SK-N-SH (cell line): ENCODE measurements at regions not wholly inside any gene's neighbourhood (a gene's known extent, or its start where the extent isn't known, plus 50 kb on each side); places are given as distances from the start of the nearest gene placed in this dataset.

Experiments
- CTCF ChIA-PET: fragments of 300-600, 350-600 bp; formaldehyde crosslinking; extraction: SDS; loops from one replicate; lab custom pipeline; 2021; lab: Yijun Ruan, JAX
- POLR2A ChIA-PET: fragments of 350-600 bp; sonication (Branson Sonifier 250); formaldehyde crosslinking; extraction: SDS; loops from one replicate; lab custom pipeline; 2020; ENCODE audit warnings: antibody characterized with exemption, inconsistent platforms; lab: Yijun Ruan, JAX
- DNase-seq: peaks from one replicate; pipeline ENCODE4 v3.0.0; 2012
- H2AFZ ChIP-seq: fragments of 200-600 bp; sonication (generic); 2 replicates; pipeline ENCODE4 v1.8.1; 2016; ENCODE audit warnings: antibody characterized with exemption, mild to moderate bottlenecking, low read depth
- H3F3A ChIP-seq: fragments of 200-600 bp; sonication (generic); replicated peaks from 2 replicates; pipeline ENCODE3; 2016; ENCODE audit warnings: antibody characterized with exemption, mild to moderate bottlenecking; ENCODE audit not compliant: insufficient read depth
- H3K27ac ChIP-seq, 2 experiments: fragments of 200-500 bp in 1 of 2; fragments of 200-600 bp in 1 of 2; sonication (Bioruptor generic) in 1 of 2; sonication (generic), shearing (Covaris generic) in 1 of 2; 2 replicates each; pipeline versions ENCODE4 v1.5.1 to v1.6.1; 2014 to 2016; ENCODE audit warnings: low read depth in 2 of 2, inconsistent platforms in 1 of 2, low read length in 1 of 2, mild to moderate bottlenecking in 1 of 2, mixed read lengths in 1 of 2
- H3K27me3 ChIP-seq: fragments of 200-600 bp; sonication (generic), shearing (Covaris generic); 2 replicates; pipeline ENCODE4 v1.6.1; 2016; ENCODE audit warnings: mixed run types; ENCODE audit not compliant: insufficient read depth
- H3K36me3 ChIP-seq, 2 experiments: fragments of 200-500 bp in 1 of 2; fragments of 200-600 bp in 1 of 2; sonication (Bioruptor generic) in 1 of 2; sonication (generic) in 1 of 2; replicated peaks in 1 of 2; 2 replicates each; pipeline versions ENCODE3 to v1.5.1; 2014 to 2016; ENCODE audit warnings: low read length in 1 of 2, mild to moderate bottlenecking in 1 of 2; ENCODE audit not compliant: insufficient read depth in 2 of 2, control insufficient read depth in 1 of 2
- H3K4me1 ChIP-seq, 2 experiments: fragments of 200-500 bp in 1 of 2; fragments of 200-600 bp in 1 of 2; sonication (Bioruptor generic) in 1 of 2; sonication (generic), shearing (Covaris generic) in 1 of 2; 2 replicates each; pipeline versions ENCODE4 v1.5.1 to v1.6.1; 2014 to 2016; ENCODE audit warnings: low read depth in 1 of 2, low read length in 1 of 2, mixed run types in 1 of 2; ENCODE audit not compliant: insufficient read depth in 2 of 2, control insufficient read depth in 1 of 2
- H3K4me2 ChIP-seq: fragments of 200-600 bp; sonication (generic), shearing (Covaris generic); 2 replicates; pipeline ENCODE4 v1.6.1; 2017; ENCODE audit warnings: mixed run types
- H3K4me3 ChIP-seq, 2 experiments: fragments of 200-500 bp in 1 of 2; fragments of 200-600 bp in 1 of 2; sonication (Bioruptor generic) in 1 of 2; sonication (generic), shearing (Covaris generic) in 1 of 2; 2 replicates each; pipeline versions ENCODE4 v1.5.1 to v1.8.1; 2014 to 2016; ENCODE audit warnings: low read depth in 2 of 2, inconsistent platforms in 1 of 2, low read length in 1 of 2, mild to moderate bottlenecking in 1 of 2, mixed read lengths in 1 of 2, moderate library complexity in 1 of 2
- H3K79me2 ChIP-seq: fragments of 200-600 bp; sonication (generic); 2 replicates; pipeline ENCODE4 v1.8.1; 2017; ENCODE audit warnings: mild to moderate bottlenecking; ENCODE audit not compliant: insufficient read depth
- H3K9ac ChIP-seq: fragments of 200-600 bp; sonication (generic); 2 replicates; pipeline ENCODE4 v1.6.1; 2017; ENCODE audit warnings: mixed run types
- H3K9me2 ChIP-seq: fragments of 200-600 bp; sonication (generic); 2 replicates; pipeline ENCODE4 v1.6.1; 2017; ENCODE audit warnings: mixed run types
- H3K9me3 ChIP-seq: fragments of 200-600 bp; sonication (generic); 2 replicates; pipeline ENCODE4 v1.6.1; 2017; ENCODE audit warnings: mixed run types, mild to moderate bottlenecking, moderate library complexity
- H4K20me1 ChIP-seq: fragments of 200-600 bp; sonication (generic); 2 replicates; pipeline ENCODE4 v1.6.1; 2017; ENCODE audit warnings: mild to moderate bottlenecking, mixed run types; ENCODE audit not compliant: insufficient read depth
- CHD2 ChIP-seq: fragments of 150-350 bp; IDR thresholded peaks from 2 replicates; pipeline ENCODE4 v1.6.1; 2018; ENCODE audit warnings: low read length; ENCODE audit not compliant: partially characterized antibody
- CTCF ChIP-seq: fragments of 200-600 bp; sonication (generic); IDR thresholded peaks from 2 replicates; pipeline ENCODE4 v1.6.1; 2017; ENCODE audit warnings: antibody characterized with exemption, mild to moderate bottlenecking, moderate library complexity
- ELF1 ChIP-seq: IDR thresholded peaks from 2 replicates; pipeline ENCODE4 v1.4.0; 2012
- EP300 ChIP-seq, 2 experiments: IDR thresholded peaks; 2 replicates each; pipeline versions ENCODE4 v1.4.0 to v1.6.1; 2012; ENCODE audit warnings: borderline replicate concordance in 1 of 2, low read depth in 1 of 2, low read length in 1 of 2
- EZH2phosphoT487 ChIP-seq: fragments of 200-600 bp; sonication (generic); IDR thresholded peaks from 2 replicates; pipeline ENCODE4 v1.6.1; 2017; ENCODE audit warnings: low read depth, mixed run types, mild to moderate bottlenecking, antibody characterized with exemption, moderate library complexity, borderline replicate concordance
- FOSL2 ChIP-seq: IDR thresholded peaks from 2 replicates; pipeline ENCODE4 v1.4.0; 2012; ENCODE audit warnings: low read depth, mild to moderate bottlenecking, moderate library complexity, borderline replicate concordance
- FOXJ3 ChIP-seq: sonication (generic); formaldehyde crosslinking; IDR thresholded peaks from 2 replicates; pipeline ENCODE4 v1.5.1; 2020; ENCODE audit warnings: mild to moderate bottlenecking, missing genetic modification reagents
- FOXM1 ChIP-seq: IDR thresholded peaks from 2 replicates; pipeline ENCODE4 v1.4.0; 2012; ENCODE audit warnings: low read depth, mild to moderate bottlenecking
- IRF3 ChIP-seq: fragments of 150-350 bp; IDR thresholded peaks from 2 replicates; pipeline ENCODE4 v1.6.1; 2016; ENCODE audit warnings: mild to moderate bottlenecking, low read depth, low read length
- JUND ChIP-seq: IDR thresholded peaks from 2 replicates; pipeline ENCODE4 v1.4.0; 2012
- MEF2A ChIP-seq: IDR thresholded peaks from 2 replicates; pipeline ENCODE4 v1.4.0; 2012; ENCODE audit warnings: low read depth, borderline replicate concordance
- RAD21 ChIP-seq: IDR thresholded peaks from 2 replicates; pipeline ENCODE4 v1.6.1; 2012; ENCODE audit warnings: mild to moderate bottlenecking, low read length
- RCOR1 ChIP-seq: fragments of 150-350 bp; IDR thresholded peaks from 2 replicates; pipeline ENCODE4 v1.6.1; 2017; ENCODE audit warnings: antibody characterized with exemption, low read length
- SIN3A ChIP-seq: IDR thresholded peaks from 2 replicates; pipeline ENCODE4 v1.6.1; 2012; ENCODE audit warnings: low read depth, mild to moderate bottlenecking, low read length, moderate library complexity, borderline replicate concordance
- TEAD4 ChIP-seq: IDR thresholded peaks from 2 replicates; pipeline ENCODE4 v1.4.0; 2012; ENCODE audit warnings: mild to moderate bottlenecking, borderline replicate concordance; ENCODE audit not compliant: insufficient read depth
- WGBS: methylation state at CpG from one replicate; pipeline ENCODE4 v1.1.6; 2017; ENCODE audit warnings: low lambda C conversion rate; 5-methylcytosine and 5-hydroxymethylcytosine counted together
- TF ChIP-seq, protein P1 (sequence below): IDR thresholded peaks from 2 replicates; pipeline ENCODE4 v1.6.1; 2012; ENCODE audit warnings: mild to moderate bottlenecking, low read depth, low read length, moderate library complexity
- TF ChIP-seq, protein P2 (sequence below): fragments of 150-350 bp; IDR thresholded peaks from 2 replicates; pipeline ENCODE4 v1.6.1; 2017; ENCODE audit warnings: antibody characterized with exemption, low read length, low read depth, borderline replicate concordance

GRCh38 chr13:106246242-106246641 is 289.2 kb downstream of the EFNB2 start:
- POLR2A ChIA-PET, result no interaction called here
- H2AFZ ChIP-seq, result no peak overlapping the region
- no peak overlapping the region for H3K27ac ChIP-seq
- H3K4me2 ChIP-seq, result no peak overlapping the region
- H3K27me3 ChIP-seq, result no peaks in the 10 kb centered on the region
- 100% methylated on average over 3 of the region's 3 CpGs for WGBS
- H3K9ac ChIP-seq, result no peak overlapping the region
- H3K4me3 ChIP-seq, result no peak overlapping the region
- no peaks in the 10 kb centered on the region for H3F3A ChIP-seq
- no peaks in the 10 kb centered on the region for H3K4me1 ChIP-seq
- H3K36me3 ChIP-seq, result no peaks in the 10 kb centered on the region
- H3K9me2 ChIP-seq, result no peaks in the 10 kb centered on the region
- no peak for DNase-seq
- no peaks in the 10 kb centered on the region for H4K20me1 ChIP-seq
- no peaks in the 10 kb centered on the region for H3K9me3 ChIP-seq
- H3K79me2 ChIP-seq, result no peaks in the 10 kb centered on the region
- CTCF ChIA-PET, result no interaction called here
- TF ChIP-seq ELF1, result no peak
- TF ChIP-seq TEAD4, result no peak
- TF ChIP-seq IRF3, result no peak
- TF ChIP-seq MEF2A, result no peak
- no peak for TF ChIP-seq SIN3A
- no peak for TF ChIP-seq CHD2

DNA sequence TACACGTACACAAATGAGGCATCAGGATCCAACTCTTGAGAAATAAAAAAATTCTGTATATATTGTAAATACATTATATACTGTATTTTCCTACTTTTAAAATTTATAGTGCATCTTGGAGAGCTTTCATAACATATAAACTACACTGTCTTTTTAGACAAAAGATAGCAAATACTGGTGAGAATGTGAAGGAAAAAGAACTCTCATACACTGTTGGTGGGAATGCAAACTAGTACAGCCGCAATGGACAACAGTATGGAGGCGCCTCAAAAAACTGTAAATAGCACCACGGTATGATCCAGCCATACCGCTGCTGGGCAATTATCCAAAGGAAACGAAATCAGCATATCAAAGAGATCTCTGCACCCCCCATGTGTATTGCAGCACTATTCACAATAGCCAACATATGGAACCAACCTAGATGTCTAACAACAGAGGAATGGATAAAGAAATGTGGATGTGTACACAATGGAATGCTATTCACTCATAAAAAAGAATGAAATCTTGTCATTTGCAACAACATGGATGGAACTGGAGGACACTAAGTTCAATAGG is 292.4 kb downstream of the EFNB2 start:
- ChIA-PET CTCF (no interaction called here), POLR2A (no interaction called here)
- H3K27ac ChIP-seq, result no peak overlapping the region
- TF ChIP-seq CTCF, result no peak
- no peak for TF ChIP-seq JUND
- no peak for TF ChIP-seq ELF1
- no peak for TF ChIP-seq EP300 (IDR thresholded peaks at IDR 0.05; ENCODE audit: borderline replicate concordance in 1 of 2, low read depth in 1 of 2, low read length in 1 of 2)
- no peak for TF ChIP-seq RCOR1
- TF ChIP-seq FOXM1, result no peak
- no peak for TF ChIP-seq FOSL2
- TF ChIP-seq TEAD4, result no peak
- no peak for TF ChIP-seq EZH2phosphoT487
- TF ChIP-seq FOXJ3 (CRISPR knock-in tag), result no peak
- TF ChIP-seq, protein P1, sequence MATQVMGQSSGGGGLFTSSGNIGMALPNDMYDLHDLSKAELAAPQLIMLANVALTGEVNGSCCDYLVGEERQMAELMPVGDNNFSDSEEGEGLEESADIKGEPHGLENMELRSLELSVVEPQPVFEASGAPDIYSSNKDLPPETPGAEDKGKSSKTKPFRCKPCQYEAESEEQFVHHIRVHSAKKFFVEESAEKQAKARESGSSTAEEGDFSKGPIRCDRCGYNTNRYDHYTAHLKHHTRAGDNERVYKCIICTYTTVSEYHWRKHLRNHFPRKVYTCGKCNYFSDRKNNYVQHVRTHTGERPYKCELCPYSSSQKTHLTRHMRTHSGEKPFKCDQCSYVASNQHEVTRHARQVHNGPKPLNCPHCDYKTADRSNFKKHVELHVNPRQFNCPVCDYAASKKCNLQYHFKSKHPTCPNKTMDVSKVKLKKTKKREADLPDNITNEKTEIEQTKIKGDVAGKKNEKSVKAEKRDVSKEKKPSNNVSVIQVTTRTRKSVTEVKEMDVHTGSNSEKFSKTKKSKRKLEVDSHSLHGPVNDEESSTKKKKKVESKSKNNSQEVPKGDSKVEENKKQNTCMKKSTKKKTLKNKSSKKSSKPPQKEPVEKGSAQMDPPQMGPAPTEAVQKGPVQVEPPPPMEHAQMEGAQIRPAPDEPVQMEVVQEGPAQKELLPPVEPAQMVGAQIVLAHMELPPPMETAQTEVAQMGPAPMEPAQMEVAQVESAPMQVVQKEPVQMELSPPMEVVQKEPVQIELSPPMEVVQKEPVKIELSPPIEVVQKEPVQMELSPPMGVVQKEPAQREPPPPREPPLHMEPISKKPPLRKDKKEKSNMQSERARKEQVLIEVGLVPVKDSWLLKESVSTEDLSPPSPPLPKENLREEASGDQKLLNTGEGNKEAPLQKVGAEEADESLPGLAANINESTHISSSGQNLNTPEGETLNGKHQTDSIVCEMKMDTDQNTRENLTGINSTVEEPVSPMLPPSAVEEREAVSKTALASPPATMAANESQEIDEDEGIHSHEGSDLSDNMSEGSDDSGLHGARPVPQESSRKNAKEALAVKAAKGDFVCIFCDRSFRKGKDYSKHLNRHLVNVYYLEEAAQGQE, result no peak
- TF ChIP-seq, protein P2, sequence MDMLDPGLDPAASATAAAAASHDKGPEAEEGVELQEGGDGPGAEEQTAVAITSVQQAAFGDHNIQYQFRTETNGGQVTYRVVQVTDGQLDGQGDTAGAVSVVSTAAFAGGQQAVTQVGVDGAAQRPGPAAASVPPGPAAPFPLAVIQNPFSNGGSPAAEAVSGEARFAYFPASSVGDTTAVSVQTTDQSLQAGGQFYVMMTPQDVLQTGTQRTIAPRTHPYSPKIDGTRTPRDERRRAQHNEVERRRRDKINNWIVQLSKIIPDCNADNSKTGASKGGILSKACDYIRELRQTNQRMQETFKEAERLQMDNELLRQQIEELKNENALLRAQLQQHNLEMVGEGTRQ, result no peak
- no peak for TF ChIP-seq RAD21
- H3K79me2 ChIP-seq, result no peaks in the 10 kb centered on the region
- no peaks in the 10 kb centered on the region; a peak in 1 of 4 replicates for H3K4me1 ChIP-seq
- H3F3A ChIP-seq, result no peaks in the 10 kb centered on the region
- H3K9me2 ChIP-seq, result no peaks in the 10 kb centered on the region
- no peak overlapping the region for H3K4me3 ChIP-seq
- no peak overlapping the region for H3K4me2 ChIP-seq
- 77% methylated on average over 6 of the region's 6 CpGs for WGBS
- no peaks in the 10 kb centered on the region for H3K9me3 ChIP-seq
- no peaks in the 10 kb centered on the region for H3K27me3 ChIP-seq
- no peak overlapping the region for H3K9ac ChIP-seq
- no peaks in the 10 kb centered on the region for H4K20me1 ChIP-seq
- no peak for DNase-seq
- no peak overlapping the region for H2AFZ ChIP-seq
- no peaks in the 10 kb centered on the region for H3K36me3 ChIP-seq
